ENCODE measurements at regions not wholly inside any gene's neighbourhood (a gene's known extent, or its start where the extent isn't known, plus 50 kb on each side); places are given as distances from the start of the nearest gene placed in this dataset. TPM values are rescaled to one million over a fixed set of nuclear protein-coding genes. Genes with fewer than 3 reads are reported as not detected.
A peak's percentile ranks its signal among the peaks of the same experiment; 100 is the strongest.
"Not testable (repeated sequence)": the region's sequence is repeated elsewhere in the genome, so short reads cannot be mapped to it uniquely, and the experiment has no call there.

DNA sequence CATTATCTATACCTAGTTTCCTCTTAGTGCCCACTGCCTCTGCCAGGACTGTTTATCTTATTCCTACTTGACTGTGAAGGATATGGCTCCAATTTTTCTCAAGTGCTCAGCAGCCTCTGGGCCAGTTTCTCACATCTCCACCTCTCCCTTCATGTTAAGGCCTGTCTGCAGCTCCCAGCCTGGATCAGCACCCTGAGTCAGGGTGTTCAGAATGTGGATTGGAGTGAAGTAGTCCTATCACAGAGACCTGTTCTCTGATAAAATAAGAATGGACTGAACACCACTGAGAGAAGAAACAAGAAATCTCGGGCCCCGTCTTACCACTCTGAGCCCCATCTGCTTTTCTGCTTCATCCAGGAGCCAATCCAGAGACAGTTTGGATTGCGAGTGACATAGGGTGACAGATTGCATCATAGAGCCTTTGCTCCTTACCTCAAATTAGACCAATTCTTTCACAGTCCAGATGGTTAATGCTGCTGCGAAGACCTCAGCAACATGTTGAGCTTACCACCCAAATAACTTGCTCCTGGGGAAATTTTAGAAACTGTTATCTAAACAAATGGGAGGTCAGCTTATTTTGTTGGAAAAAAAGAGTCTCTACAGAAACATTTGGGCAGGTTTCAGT, 473.1 kb downstream of the PDZRN4 start:
- no peak for DNase-seq

DNA sequence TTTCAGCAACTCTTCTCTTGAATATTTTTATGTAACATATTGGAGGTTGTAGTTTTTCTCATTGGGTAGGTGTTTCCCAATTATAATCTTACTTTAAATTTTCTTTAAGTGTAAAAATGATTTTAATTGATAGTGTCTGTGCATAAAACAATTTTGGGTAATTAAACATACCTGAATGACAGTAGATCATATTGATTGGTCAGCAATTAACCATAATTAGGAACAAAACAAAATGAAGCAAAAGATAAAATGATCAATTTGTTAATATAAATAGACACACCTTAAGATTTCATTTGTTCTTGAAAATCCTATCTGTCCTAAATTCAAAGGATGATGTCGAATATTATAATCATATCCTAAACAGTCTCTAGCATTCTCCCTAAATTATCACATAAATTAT, 468.3 kb downstream of the PDZRN4 start:
- no peak for DNase-seq

GRCh38 chr12:41653386-41654326, 465.5 kb downstream of the PDZRN4 start:
- DNase-seq: no peak

DNA sequence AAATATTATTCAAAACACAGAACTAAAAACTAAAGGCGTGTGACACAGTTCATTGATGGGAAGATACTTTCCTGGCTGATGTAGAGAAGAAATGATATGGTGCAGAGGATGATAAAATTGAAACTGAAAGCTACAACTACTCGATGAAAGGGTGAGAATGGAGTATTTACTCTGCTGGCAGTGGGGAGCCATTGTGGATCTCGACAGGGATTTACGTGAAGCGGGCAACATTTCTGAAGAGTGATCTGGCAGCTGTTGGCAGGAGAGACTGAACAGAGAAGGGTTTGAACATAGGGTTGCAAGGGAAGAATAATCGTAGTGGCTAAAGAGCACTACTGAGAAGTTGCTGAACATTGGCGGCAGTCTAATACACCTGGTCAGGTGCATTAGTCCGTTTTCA, 464.9 kb downstream of the PDZRN4 start:
- DNase-seq: no peak

DNA sequence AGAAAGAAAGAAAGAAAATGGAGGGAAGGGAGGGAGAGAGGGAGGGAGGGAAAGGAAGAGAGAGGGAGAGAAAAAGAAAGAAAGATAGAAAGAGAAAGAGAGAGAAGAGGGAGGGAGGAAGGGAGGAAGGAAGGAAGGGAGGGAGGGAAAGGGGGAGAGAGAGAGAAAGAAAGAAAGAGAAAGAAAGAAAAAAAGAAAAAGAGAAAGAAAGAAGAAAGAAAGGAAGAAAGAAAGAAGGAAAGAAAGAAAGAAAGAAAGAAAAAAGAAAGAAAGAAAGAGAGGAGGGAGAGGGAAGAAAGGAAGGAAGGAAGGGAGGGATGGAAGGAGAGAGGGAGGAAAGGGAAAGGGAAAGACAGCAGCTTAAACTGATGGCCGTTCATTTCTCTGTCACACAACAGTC, 457.5 kb downstream of the PDZRN4 start:
- DNase-seq: no peak

- DNase-seq: not testable (repeated sequence)
Observed at GRCh38 chr12:41642808-41643207, 454.7 kb downstream of the PDZRN4 start.

GRCh38 chr12:41636653-41637052, 448.5 kb downstream of the PDZRN4 start:
- no peak for DNase-seq

DNA sequence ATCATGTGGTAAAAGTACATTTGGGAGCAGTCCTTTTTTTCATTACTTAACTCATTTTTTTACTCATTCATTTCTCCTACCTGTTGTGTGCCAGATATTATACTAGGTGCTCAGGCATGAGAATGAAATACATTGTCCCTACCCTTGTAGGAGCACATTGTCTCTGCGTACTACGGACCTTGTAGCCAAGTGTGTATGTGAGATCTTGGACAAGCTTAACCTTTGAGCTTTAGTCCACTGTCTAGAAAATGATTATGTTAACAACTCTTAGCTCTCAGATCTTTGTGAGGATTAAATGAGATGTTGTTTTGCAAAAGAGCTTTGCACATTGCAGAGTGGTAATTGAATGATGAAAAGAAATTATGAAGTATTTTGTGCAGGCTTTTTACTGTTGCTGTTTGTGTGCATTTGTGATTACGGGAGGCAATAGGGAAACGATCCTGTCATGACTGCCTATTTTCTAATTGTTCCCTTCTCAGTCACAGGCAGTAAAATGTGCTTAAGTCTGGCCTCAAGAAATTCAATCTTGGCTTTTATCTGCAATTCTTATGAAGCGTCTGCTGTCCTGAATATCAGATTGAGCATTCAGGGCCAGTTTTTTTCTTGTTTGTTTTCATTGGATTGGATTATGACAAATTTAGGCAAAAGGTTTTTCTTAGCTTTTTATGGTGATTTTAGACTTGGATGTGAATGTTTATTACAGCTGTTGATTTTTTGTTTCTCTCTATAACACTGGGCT, 447.7 kb downstream of the PDZRN4 start:
- DNase-seq: no peak

DNA sequence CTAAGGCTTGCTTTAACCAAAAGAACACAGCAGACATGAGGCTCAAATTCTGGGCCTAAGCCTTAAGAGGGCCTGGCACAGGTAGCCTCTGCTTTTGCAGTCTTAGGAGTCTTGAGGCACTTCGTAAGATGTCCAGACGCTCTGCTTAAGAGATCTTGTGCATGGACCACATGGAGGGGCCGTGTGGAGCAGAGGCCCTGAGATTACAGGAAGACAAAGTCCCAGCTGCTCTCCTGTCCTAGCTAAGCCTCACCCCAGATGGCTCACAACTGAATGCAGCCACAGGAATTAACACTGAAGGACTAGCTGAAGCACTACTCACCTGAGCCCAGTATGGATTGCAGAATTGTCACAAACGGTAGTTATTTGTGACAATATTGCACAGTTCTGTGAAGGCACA, 446.0 kb downstream of the PDZRN4 start:
- DNase-seq: no peak

DNA sequence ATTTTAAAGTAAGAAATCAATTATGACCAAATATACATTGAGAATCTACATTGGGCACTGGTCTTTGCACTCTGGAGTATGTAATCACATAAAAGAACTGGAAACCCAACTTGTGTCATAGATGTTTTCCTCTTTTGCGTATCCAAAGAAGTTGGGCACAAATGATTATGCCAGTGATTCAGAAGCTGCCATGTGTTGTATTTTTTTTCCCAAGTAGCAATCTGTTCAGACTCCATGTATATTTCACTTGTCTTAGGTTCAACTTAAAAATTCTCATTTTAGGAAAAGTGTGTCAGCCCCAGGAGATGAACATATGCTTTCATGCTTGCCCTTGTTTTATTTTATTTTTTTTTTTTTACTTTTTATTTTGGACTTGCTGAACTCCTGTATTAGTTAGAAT, 441.5 kb downstream of the PDZRN4 start:
- no peak for DNase-seq

- DNase-seq: peak; percentile 24
Observed at GRCh38 chr12:41627476-41627875, 439.4 kb downstream of the PDZRN4 start.

GRCh38 chr12:41624571-41624970, 436.5 kb downstream of the PDZRN4 start:
- DNase-seq: no peak

Small RNA genes lying in the stretch of these regions (small RNA-seq; reads per million reads assigned to genes)
- gene RNA5SP360 (ENCODE audit: low replicate concordance): not detected

Measured in tongue (tissue), 2 donors.